ENCODE measurements at regions not wholly inside any gene's neighbourhood (a gene's known extent, or its start where the extent isn't known, plus 50 kb on each side); places are given as distances from the start of the nearest gene placed in this dataset.

- FAIRE-seq (no peak), DNase-seq (ENCODE audit: insufficient read length, low spot score) (no peak)
- TF ChIP-seq CTCF (IDR thresholded peaks at IDR 0.05; ENCODE audit: insufficient read depth, missing control alignments) = no peak
Observed at GRCh38 chr1:29752141-29752540, 515.8 kb downstream of the PTPRU start.

- no peak for FAIRE-seq
- TF ChIP-seq CTCF (IDR thresholded peaks at IDR 0.05; ENCODE audit: insufficient read depth, missing control alignments) = no peak
- DNase-seq (ENCODE audit: insufficient read length, low spot score) = no peak
Observed at GRCh38 chr1:29749024-29749945, 513.0 kb downstream of the PTPRU start.

GRCh38 chr1:29747196-29747595, 510.9 kb downstream of the PTPRU start:
- no peak for TF ChIP-seq CTCF (IDR thresholded peaks at IDR 0.05; ENCODE audit: insufficient read depth, missing control alignments)
- no peak for DNase-seq (ENCODE audit: insufficient read length, low spot score)
- FAIRE-seq = no peak

GRCh38 chr1:29746076-29746665, 509.8 kb downstream of the PTPRU start:
- DNase-seq (ENCODE audit: insufficient read length, low spot score) = no peak
- FAIRE-seq = no peak
- no peak for TF ChIP-seq CTCF (IDR thresholded peaks at IDR 0.05; ENCODE audit: insufficient read depth, missing control alignments)

GRCh38 chr1:29744684-29745490, 508.6 kb downstream of the PTPRU start:
- FAIRE-seq = no peak
- TF ChIP-seq CTCF (IDR thresholded peaks at IDR 0.05; ENCODE audit: insufficient read depth, missing control alignments) = no peak
- DNase-seq (ENCODE audit: insufficient read length, low spot score) = no peak

GRCh38 chr1:29743931-29744330, 507.6 kb downstream of the PTPRU start:
- no peak for TF ChIP-seq CTCF (IDR thresholded peaks at IDR 0.05; ENCODE audit: insufficient read depth, missing control alignments)
- DNase-seq (ENCODE audit: insufficient read length, low spot score) = no peak
- FAIRE-seq = no peak

Data from D721Med (cell line).